HG02678 (cell line): ENCODE measurements at regions not wholly inside any gene's neighbourhood (a gene's known extent, or its start where the extent isn't known, plus 50 kb on each side); places are given as distances from the start of the nearest gene placed in this dataset.

Experiments
- ATAC-seq: cut with Tn5 transposase; IDR thresholded peaks from one replicate; pipeline ENCODE4 v1.9.1; 2021; ENCODE audit warnings: mild to moderate bottlenecking, moderate library complexity; ENCODE audit not compliant: unreplicated experiment

DNA sequence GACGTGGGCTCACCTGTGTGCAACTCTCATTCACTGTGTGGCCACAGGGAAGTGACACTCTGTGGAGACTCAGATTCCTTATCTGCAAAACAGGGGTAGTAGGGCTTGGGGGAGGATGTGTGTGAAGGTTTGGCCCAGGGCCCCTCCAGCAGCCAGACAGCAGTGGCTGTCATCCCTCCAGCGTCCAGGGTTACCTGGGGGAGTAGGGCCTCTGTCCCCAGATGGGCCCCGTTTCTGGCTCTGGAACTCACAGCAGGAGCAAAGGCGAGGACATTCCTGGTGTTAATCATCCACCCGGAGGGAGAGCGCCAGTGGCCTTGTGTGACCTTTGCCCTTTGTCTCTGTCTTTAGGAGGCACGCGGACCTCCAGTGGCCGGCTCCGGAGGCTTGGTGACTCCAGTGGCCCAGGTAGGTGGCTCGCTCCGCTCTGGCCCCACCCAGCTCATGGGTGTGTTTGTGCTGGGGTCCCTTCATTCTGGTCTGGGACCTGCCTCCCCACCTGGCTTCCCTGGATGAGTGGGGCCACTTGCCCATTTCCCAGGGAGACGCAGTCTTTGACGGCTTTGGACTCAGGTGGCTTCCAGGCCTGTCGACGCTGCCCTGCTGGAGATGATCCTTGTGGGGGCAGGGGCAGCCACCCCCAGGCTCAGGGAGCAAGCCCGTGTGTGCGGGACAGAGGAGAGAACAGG, 166.2 kb downstream of the SEC14L1 start:
- no peak for ATAC-seq

- no peak for ATAC-seq
These were observed 166.9 kb downstream of the SEC14L1 start for GRCh38 chr17:77307479-77308198.

GRCh38 chr17:77308861-77309726, 168.3 kb downstream of the SEC14L1 start:
- ATAC-seq: no peak

DNA sequence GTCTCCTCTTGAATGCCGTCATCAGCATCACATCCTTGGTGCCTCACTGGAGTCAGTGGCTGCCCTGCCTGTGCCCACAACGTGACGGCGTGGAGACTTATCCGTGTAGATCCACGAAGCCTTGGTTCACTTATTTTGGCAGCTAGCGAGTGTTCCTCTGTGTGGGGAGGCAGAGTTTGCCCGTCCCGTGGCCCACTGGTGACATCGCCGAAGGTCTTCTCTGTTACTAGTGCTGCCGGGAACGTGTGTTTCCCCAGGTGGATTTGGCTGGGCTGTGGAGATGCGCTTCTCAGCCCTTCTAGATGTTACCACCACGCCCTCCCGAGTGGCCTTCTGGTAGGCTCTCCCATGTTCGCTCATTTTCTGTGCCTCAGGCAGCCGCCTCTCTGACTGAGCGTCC, 169.6 kb downstream of the SEC14L1 start:
- ATAC-seq: no peak

GRCh38 chr17:77311371-77311981, 170.7 kb downstream of the SEC14L1 start:
- no peak for ATAC-seq

GRCh38 chr17:77312061-77312701, 171.4 kb downstream of the SEC14L1 start:
- no peak for ATAC-seq

DNA sequence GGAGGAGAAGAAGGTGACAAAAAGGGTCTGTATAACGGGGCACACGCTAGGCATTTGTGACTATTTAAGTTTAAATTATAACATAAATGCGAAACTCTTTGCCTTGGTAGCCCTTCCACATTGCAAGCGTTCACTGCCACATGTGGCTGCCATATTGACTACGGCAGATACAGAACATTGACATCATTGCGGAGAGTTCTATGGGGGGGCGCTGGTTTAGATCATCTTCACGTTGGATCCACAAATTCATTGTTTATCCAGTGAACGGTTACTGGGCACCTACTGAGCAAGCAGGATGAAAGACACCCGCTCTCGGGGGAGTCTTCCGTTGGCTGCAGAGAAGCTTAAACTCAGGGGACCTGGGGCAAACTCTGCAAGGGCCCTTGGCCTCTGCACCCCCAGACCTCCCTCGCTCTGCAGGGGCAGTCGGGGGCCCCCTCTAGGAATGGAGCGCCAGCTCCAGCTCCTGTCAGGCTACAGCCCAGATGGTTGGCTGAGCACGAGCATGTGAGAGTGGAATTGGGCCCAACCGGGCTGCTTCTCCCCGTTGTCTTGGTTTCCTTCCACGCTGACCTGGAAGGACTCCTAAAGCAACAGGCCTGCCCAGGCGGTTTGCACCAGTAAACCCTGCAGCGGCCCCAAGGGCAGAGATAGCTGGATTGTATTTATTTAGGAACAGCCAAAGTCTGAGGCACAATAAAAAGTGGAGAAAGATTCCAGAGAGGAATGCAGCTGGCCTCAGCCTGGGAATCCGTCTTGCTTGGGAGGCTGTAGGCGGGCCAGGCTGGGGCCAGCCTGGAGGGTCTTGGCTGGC, 172.2 kb downstream of the SEC14L1 start:
- no peak for ATAC-seq

- ATAC-seq: no peak
These were observed 173.1 kb downstream of the SEC14L1 start for GRCh38 chr17:77313831-77314230.

GRCh38 chr17:77314601-77315000, 173.8 kb downstream of the SEC14L1 start:
- no peak for ATAC-seq

DNA sequence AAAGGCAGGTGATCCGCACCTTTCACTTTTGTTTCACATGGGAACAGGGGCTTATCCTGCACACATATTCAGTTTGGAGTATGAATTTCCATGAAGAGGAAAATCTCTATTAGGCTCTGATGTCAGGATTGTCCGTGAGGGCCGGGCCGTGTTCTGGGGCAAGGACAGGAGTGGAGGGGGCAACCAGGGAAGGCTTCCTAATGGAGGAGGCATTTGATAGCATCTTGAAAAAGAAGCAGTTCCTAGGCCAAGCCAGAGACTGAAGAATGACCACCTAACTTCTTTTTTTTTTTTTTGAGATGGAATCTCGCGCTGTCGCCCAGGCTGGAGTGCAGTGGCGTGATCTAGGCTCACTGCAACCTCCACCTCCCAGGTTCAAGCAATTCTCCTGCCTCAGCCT, 174.2 kb downstream of the SEC14L1 start:
- ATAC-seq: no peak

DNA sequence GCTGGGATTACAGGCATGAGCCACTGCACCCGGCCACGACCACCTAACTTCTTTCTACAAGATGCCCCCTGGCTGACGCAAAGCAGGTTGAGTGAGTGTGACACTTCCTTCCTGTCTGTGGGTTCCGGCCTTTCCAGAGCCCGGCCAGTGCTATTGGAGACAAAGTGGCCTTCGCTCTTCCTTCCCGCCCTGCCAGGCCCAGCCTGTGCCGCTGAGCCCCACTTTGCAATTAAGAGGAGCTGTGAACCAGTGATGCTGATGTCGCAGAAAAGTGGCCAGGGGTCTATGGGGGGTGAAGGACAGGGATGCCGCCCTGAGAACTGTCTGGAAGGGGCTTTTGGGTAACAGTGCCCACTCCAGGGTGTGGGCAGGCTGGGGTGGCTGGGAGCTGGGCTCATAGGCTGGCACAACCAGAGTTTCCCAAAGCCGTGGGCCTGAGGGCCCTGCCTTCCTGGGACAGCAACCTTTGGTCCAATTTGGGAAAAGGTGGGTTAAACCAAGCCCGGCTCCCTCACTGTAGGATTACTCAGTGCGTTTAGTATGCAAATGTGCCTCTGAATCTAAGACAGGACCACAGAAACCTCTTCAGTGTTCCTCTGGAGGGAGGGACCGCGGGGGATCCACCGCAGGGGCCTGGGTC, 174.9 kb downstream of the SEC14L1 start:
- ATAC-seq: no peak

DNA sequence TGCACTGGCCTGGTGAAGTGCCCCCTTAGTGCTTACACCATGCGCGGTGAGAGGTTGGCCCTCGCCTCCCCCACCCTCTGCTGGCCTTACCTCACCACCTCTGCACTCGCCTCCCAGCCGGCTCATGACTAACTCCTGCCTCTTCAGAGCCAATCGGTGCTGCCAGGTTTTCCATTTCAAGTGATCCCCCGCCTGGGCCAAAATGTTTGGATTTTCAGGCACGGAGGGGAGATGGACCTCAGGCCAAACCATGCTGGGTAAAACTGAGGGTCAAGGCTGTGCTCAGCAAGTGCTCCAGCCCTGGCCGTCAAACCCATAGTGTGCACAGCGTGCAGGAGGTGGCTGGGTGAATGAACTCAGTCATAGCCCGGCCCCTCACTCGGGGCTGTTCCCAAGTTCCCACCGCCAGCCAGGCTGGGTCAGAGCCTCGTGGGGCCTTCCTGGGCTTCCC, 175.4 kb downstream of the SEC14L1 start:
- no peak for ATAC-seq

DNA sequence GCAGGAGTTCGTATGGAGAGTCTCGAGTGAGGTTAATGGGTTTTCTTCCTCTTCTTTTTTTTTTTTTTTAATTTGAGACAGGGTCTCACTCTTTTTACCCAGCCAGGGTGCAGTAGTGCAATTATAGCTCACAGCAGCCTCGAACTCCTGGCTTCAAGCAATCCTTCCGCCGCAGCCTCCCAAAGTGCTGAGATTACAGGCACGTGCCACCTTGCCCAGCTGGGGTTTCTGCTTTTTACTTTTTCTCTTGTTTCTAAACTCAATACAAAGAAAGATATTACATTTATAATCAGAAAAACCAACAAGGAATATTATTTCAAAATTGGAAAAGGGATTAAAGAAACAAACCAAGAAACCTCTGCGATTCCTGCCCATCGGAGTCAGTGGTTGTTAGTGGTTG, 175.9 kb downstream of the SEC14L1 start:
- ATAC-seq: no peak

GRCh38 chr17:77317091-77317750, 176.5 kb downstream of the SEC14L1 start:
- no peak for ATAC-seq

- ATAC-seq: no peak
These were observed 177.3 kb downstream of the SEC14L1 start for GRCh38 chr17:77318021-77318420.

GRCh38 chr17:77318491-77319210, 177.9 kb downstream of the SEC14L1 start:
- no peak for ATAC-seq

GRCh38 chr17:77319211-77320043, 178.7 kb downstream of the SEC14L1 start:
- no peak for ATAC-seq
